Activated naive CD4-positive, alpha-beta T cell treated with anti-CD3 and anti-CD28 coated beads, Interleukin-2, amount 50 U/mL, for 72 hours (primary cell): ENCODE measurements at regions not wholly inside any gene's neighbourhood (a gene's known extent, or its start where the extent isn't known, plus 50 kb on each side); places are given as distances from the start of the nearest gene placed in this dataset.

ENCODE experiments used
- ATAC-seq, 2 donors: fragments of 150-1000 bp; cut with Tn5 transposase; 2 replicates each; pipeline ENCODE4 v1.10.0; 2021; ENCODE audit warnings: mild to moderate bottlenecking in 2 of 2, moderate library complexity in 2 of 2
- DNase-seq, 2 donors: peaks; one replicate each; pipeline ENCODE4 v3.0.0; 2021 to 2022; ENCODE audit warnings: low spot score in 2 of 2
- H3K27ac Mint-ChIP-seq, 2 donors: one replicate each; pipeline ENCODE4 v1.8.0; 2022; ENCODE audit warnings: mild to moderate bottlenecking in 2 of 2, mixed read lengths in 2 of 2
- H3K36me3 Mint-ChIP-seq, 2 donors: one replicate each; pipeline ENCODE4 v1.8.0; 2022; ENCODE audit warnings: mixed read lengths in 2 of 2
- H3K9me3 Mint-ChIP-seq, 2 donors: one replicate each; pipeline ENCODE4 v1.8.0; 2022; ENCODE audit warnings: mixed read lengths in 2 of 2

GRCh38 chr3:28924744-28925360 is 356.0 kb upstream of the RBMS3 start:
- Mint-ChIP-seq H3K27ac (no peak overlapping the region), H3K36me3 (no peaks in the 10 kb centered on the region), H3K9me3 (no peaks in the 10 kb centered on the region)
- DNase-seq (no peak), ATAC-seq (peak in 1 of 2 donors; percentile 83)

GRCh38 chr3:28933337-28933736 is 347.5 kb upstream of the RBMS3 start:
- Mint-ChIP-seq H3K9me3 (no peaks in the 10 kb centered on the region), H3K36me3 (peaks cover 0 to 5% of the 10 kb centered on the region in 2 donors), H3K27ac (no peak overlapping the region)
- no peak for ATAC-seq
- no peak for DNase-seq

- Mint-ChIP-seq H3K36me3 (peaks cover 0 to 5% of the 10 kb centered on the region in 2 donors), H3K27ac (no peak overlapping the region), H3K9me3 (no peaks in the 10 kb centered on the region)
- DNase-seq = no peak
- ATAC-seq = peak in 1 of 2 donors; percentile 56
Observed at GRCh38 chr3:28934126-28934813, 346.6 kb upstream of the RBMS3 start.

- DNase-seq (no peak), ATAC-seq (peak in 1 of 2 donors; percentile 83)
- H3K36me3 Mint-ChIP-seq = peaks cover 0 to 5% of the 10 kb centered on the region in 2 donors
- H3K27ac Mint-ChIP-seq = peak overlapping the region in 1 of 2 donors; percentile 4
- no peaks in the 10 kb centered on the region for H3K9me3 Mint-ChIP-seq
Observed at GRCh38 chr3:28935146-28935545, 345.7 kb upstream of the RBMS3 start.

- Mint-ChIP-seq H3K36me3 (peaks cover 0 to 5% of the 10 kb centered on the region in 2 donors), H3K27ac (peak overlapping the region in 1 of 2 donors; percentile 70), H3K9me3 (no peaks in the 10 kb centered on the region)
- peak in 1 of 2 donors; percentile 64 for ATAC-seq
- no peak for DNase-seq
Observed at GRCh38 chr3:28936154-28936553, 344.7 kb upstream of the RBMS3 start.

- H3K9me3 Mint-ChIP-seq = no peaks in the 10 kb centered on the region
- no peak overlapping the region for H3K27ac Mint-ChIP-seq
- DNase-seq = no peak
- peaks cover 0 to 5% of the 10 kb centered on the region in 2 donors for H3K36me3 Mint-ChIP-seq
- peak; percentile 33 to 41 for ATAC-seq
Observed at GRCh38 chr3:28940530-28940929, 340.3 kb upstream of the RBMS3 start.

GRCh38 chr3:28940994-28941393 is 339.9 kb upstream of the RBMS3 start:
- H3K9me3 Mint-ChIP-seq = no peaks in the 10 kb centered on the region
- ATAC-seq (no peak), DNase-seq (no peak)
- H3K27ac Mint-ChIP-seq = no peak overlapping the region
- peaks cover 0 to 3% of the 10 kb centered on the region in 2 donors for H3K36me3 Mint-ChIP-seq

GRCh38 chr3:28947061-28947460 is 333.8 kb upstream of the RBMS3 start:
- Mint-ChIP-seq H3K9me3 (peaks cover 0 to 7% of the 10 kb centered on the region in 2 donors), H3K36me3 (no peaks in the 10 kb centered on the region), H3K27ac (no peak overlapping the region)
- DNase-seq (no peak), ATAC-seq (no peak)

GRCh38 chr3:28947751-28948150 is 333.1 kb upstream of the RBMS3 start:
- ATAC-seq = no peak
- Mint-ChIP-seq H3K36me3 (no peaks in the 10 kb centered on the region), H3K9me3 (peaks cover 0 to 7% of the 10 kb centered on the region in 2 donors), H3K27ac (no peak overlapping the region)
- no peak for DNase-seq

- ATAC-seq (no peak), DNase-seq (no peak)
- H3K27ac Mint-ChIP-seq = no peak overlapping the region
- H3K9me3 Mint-ChIP-seq = peaks cover 0 to 7% of the 10 kb centered on the region in 2 donors
- no peaks in the 10 kb centered on the region for H3K36me3 Mint-ChIP-seq
Observed at GRCh38 chr3:28948685-28949084, 332.2 kb upstream of the RBMS3 start.

- no peak for ATAC-seq
- Mint-ChIP-seq H3K27ac (no peak overlapping the region), H3K36me3 (no peaks in the 10 kb centered on the region), H3K9me3 (peaks cover 0 to 7% of the 10 kb centered on the region in 2 donors)
- no peak for DNase-seq
Observed at GRCh38 chr3:28949580-28949979, 331.3 kb upstream of the RBMS3 start.

- DNase-seq (no peak), ATAC-seq (no peak)
- Mint-ChIP-seq H3K36me3 (no peaks in the 10 kb centered on the region), H3K9me3 (peaks cover 0 to 12% of the 10 kb centered on the region in 2 donors), H3K27ac (no peak overlapping the region)
Observed at GRCh38 chr3:28950614-28951013, 330.3 kb upstream of the RBMS3 start.

GRCh38 chr3:28951772-28952556 is 328.9 kb upstream of the RBMS3 start:
- DNase-seq (no peak), ATAC-seq (no peak)
- H3K27ac Mint-ChIP-seq = peak overlapping the region in 1 of 2 donors; percentile 73
- H3K9me3 Mint-ChIP-seq = peaks cover 0 to 12% of the 10 kb centered on the region in 2 donors
- no peaks in the 10 kb centered on the region for H3K36me3 Mint-ChIP-seq

- no peaks in the 10 kb centered on the region for H3K36me3 Mint-ChIP-seq
- ATAC-seq (no peak), DNase-seq (no peak)
- peaks cover 5 to 12% of the 10 kb centered on the region in 2 donors for H3K9me3 Mint-ChIP-seq
- H3K27ac Mint-ChIP-seq = no peak overlapping the region
Observed at GRCh38 chr3:28958656-28959055, 322.2 kb upstream of the RBMS3 start.

GRCh38 chr3:28971156-28971555 is 309.7 kb upstream of the RBMS3 start:
- DNase-seq (no peak), ATAC-seq (no peak)
- Mint-ChIP-seq H3K27ac (no peak overlapping the region), H3K9me3 (peaks cover 12 to 30% of the 10 kb centered on the region in 2 donors), H3K36me3 (peaks cover 6 to 12% of the 10 kb centered on the region in 2 donors)

- Mint-ChIP-seq H3K27ac (no peak overlapping the region), H3K9me3 (peaks cover 12 to 23% of the 10 kb centered on the region in 2 donors), H3K36me3 (peaks cover 6 to 12% of the 10 kb centered on the region in 2 donors)
- no peak for DNase-seq
- peak; percentile 40 to 96 for ATAC-seq
Observed at GRCh38 chr3:28972921-28973320, 307.9 kb upstream of the RBMS3 start.

- no peak overlapping the region for H3K27ac Mint-ChIP-seq
- ATAC-seq (no peak), DNase-seq (no peak)
- H3K9me3 Mint-ChIP-seq = peaks cover 12 to 20% of the 10 kb centered on the region in 2 donors
- peaks cover 6 to 10% of the 10 kb centered on the region in 2 donors for H3K36me3 Mint-ChIP-seq
Observed at GRCh38 chr3:28973609-28974008, 307.3 kb upstream of the RBMS3 start.
